ENCODE measurements at regions not wholly inside any gene's neighbourhood (a gene's known extent, or its start where the extent isn't known, plus 50 kb on each side); places are given as distances from the start of the nearest gene placed in this dataset.

- no peaks in the 10 kb centered on the region; the same call in 1 of the 2 replicates for H3K79me2 ChIP-seq (ENCODE audit: insufficient read depth, low read length)
- Mint-ChIP-seq H3K9me3 (peaks cover 0 to 4% of the 10 kb centered on the region in 2 experiments; a peak in 3 of 5 replicates), H3K27ac (peak overlapping the region; percentile 20 to 93 (median 73); a peak in 6 of 7 replicates), H3K4me1 (peaks cover 32 to 34% of the 10 kb centered on the region in 2 experiments), H3K36me3 (ENCODE audit: insufficient read depth in 1 of 3, low read depth in 3 of 3) (no peaks in the 10 kb centered on the region; a peak in 1 of 7 replicates), H3K27me3 (ENCODE audit: low read depth) (peaks cover 2% of the 10 kb centered on the region), H3K4me3 (peak overlapping the region; percentile 67 to 78)
- no peak for TF ChIP-seq CTCF (conservative IDR thresholded peaks at IDR 0.05)
- no peaks in the 10 kb centered on the region for H4K20me1 ChIP-seq (ENCODE audit: control insufficient read depth, insufficient read depth, insufficient read length)
- no peak overlapping the region for H4K91ac ChIP-seq (ENCODE audit: insufficient read length, low read depth, low read length)
- H3K27me3 ChIP-seq (ENCODE audit: insufficient read depth, low read length), result no peaks in the 10 kb centered on the region
- no peak overlapping the region; the same call in none of the 2 replicates for H3K14ac ChIP-seq (ENCODE audit: insufficient read depth, low read length)
- H3T11ph ChIP-seq (ENCODE audit: low read length), result peak overlapping the region; percentile 26
- peak overlapping the region; percentile 87 for H2BK5ac ChIP-seq (ENCODE audit: insufficient read length, low read length)
- WGBS (ENCODE audit: extremely low coverage, insufficient read length, low lambda C conversion rate), result no CpG with 5 or more reads among the region's 13 CpGs
- H3K23me2 ChIP-seq (ENCODE audit: insufficient read length, low read depth, low read length, poor library complexity, severe bottlenecking), result peaks cover 14% of the 10 kb centered on the region
- H2AFZ ChIP-seq (ENCODE audit: low read length), result no peak overlapping the region
- no peak overlapping the region for H3K23ac ChIP-seq (ENCODE audit: insufficient read length, low read depth, low read length)
- peak overlapping the region; percentile 67 for H4K5ac ChIP-seq (ENCODE audit: insufficient read length, low read depth, low read length)
- no peak for DNase-seq
- no peak overlapping the region for H2BK15ac ChIP-seq (ENCODE audit: low read depth, low read length)
- peak overlapping the region; percentile 46 for H3K9ac ChIP-seq (ENCODE audit: extremely low read depth, insufficient read length, low read length)
- H2BK20ac ChIP-seq (ENCODE audit: low read depth, low read length, poor library complexity, severe bottlenecking), result no peak overlapping the region
- no peak overlapping the region for H2BK120ac ChIP-seq (ENCODE audit: low read depth, low read length, poor library complexity, severe bottlenecking)
- no peak overlapping the region for H3K56ac ChIP-seq (ENCODE audit: insufficient read length, low read depth, low read length)
- no peak overlapping the region for H3K4ac ChIP-seq (ENCODE audit: low read depth, low read length)
- H3K18ac ChIP-seq (ENCODE audit: insufficient read length, low read depth, low read length), result peak overlapping the region; percentile 82
- peaks cover 3% of the 10 kb centered on the region; the same call in 1 of the 2 replicates for H3K4me1 ChIP-seq (ENCODE audit: insufficient read depth, low read length)
- H4K8ac ChIP-seq (replicated peaks; ENCODE audit: insufficient read length, low read depth, low read length), result no peak overlapping the region
- no peaks in the 10 kb centered on the region for H3K79me1 ChIP-seq (ENCODE audit: insufficient read depth, low read depth, low read length, poor library complexity, severe bottlenecking)
- peak overlapping the region; percentile 80 for H3K4me2 ChIP-seq (ENCODE audit: insufficient read depth, insufficient read length, low read length)
- no peak overlapping the region for H2AK5ac ChIP-seq (ENCODE audit: insufficient read length, low read length)
- no peaks in the 10 kb centered on the region for H3K9me3 ChIP-seq (ENCODE audit: control insufficient read depth, low read depth, low read length)
- H2BK12ac ChIP-seq (ENCODE audit: insufficient read length, low read depth, low read length), result peak overlapping the region; percentile 42
- peak overlapping the region; percentile 91 for H3K27ac ChIP-seq (ENCODE audit: insufficient read length, low read depth, low read length)
Observed at GRCh38 chr9:87338088-87338989, 159.3 kb upstream of the DAPK1 start.
